ENCODE measurements at regions not wholly inside any gene's neighbourhood (a gene's known extent, or its start where the extent isn't known, plus 50 kb on each side); places are given as distances from the start of the nearest gene placed in this dataset.

DNA sequence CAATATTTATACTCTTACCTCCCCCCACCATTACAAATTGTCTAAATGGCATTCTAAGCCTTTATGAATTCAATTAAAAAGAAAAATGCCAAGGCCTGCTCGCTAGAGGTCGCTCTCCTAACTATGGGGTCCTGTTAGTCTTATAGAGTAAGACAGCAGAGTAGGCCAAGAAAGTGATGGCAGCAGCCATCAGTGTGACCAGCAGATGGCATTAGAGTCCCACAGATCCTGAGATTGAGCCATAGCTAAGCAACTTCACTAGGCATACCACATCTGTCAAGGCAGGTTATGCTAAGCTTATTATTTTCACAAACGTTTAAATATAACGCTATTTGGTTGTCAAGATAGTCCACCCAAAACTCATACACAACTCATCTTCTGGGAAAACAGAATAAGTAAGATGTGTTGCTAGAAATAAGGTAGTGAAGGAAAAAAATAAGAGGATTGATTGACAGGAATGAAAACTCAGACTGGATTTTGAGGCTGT lies 57.6 kb upstream of the SCAF8 start:
- peak; percentile 96 for DNase-seq
- CTCF ChIA-PET, result interaction anchor here (0.5 to 5.3 kb wide), 46 partner anchors 8 to 639 kb away, joined by 3 to 128 read pairs (median 4); no protein-coding TSS in a partner anchor
- H3K36me3 Mint-ChIP-seq (ENCODE audit: low read depth), result no peaks in the 10 kb centered on the region
- intact Hi-C loops (cut with micrococcal nuclease), result loop anchor here (1.0 to 10.0 kb wide), 13 partner anchors 58 to 855 kb away; partner anchors contain the start of genes SCAF8 and TFB1M
- H3K4me1 Mint-ChIP-seq (ENCODE audit: low read depth), result no peaks in the 10 kb centered on the region
- H3K4me3 Mint-ChIP-seq, result no peak overlapping the region
- H3K27me3 Mint-ChIP-seq (ENCODE audit: low read depth), result no peaks in the 10 kb centered on the region
- no peak overlapping the region for H3K27ac Mint-ChIP-seq
- no peaks in the 10 kb centered on the region for H3K9me3 Mint-ChIP-seq

DNA sequence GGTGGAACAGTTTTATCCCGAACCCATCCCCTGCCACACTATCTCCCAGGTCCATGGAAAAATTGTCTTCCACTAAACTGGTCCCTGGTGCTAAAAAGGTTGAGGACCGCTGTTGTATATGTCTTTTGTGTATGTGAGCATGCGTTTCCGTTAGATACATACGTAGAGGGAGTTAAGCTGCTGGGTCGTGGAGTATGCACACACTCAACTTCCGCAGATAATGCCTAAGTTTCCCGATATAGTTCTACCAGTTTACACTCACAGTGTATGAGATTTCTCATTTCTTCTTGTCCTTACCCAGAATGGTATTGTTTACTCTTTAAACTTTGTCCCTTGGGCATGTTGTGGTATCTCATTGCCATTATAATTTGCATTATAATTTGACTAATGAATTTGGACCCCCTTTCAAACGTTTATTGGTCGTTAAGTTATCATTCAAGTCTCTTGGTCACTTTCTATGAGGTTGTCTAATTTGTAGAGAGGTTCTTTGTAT lies 50.5 kb upstream of the SCAF8 start:
- H3K36me3 Mint-ChIP-seq (ENCODE audit: low read depth), result no peaks in the 10 kb centered on the region

More for the DNA sequence above, 50.5 kb upstream of the SCAF8 start:
- CTCF ChIA-PET, result interaction anchor here (1.2 to 1.9 kb wide), 4 partner anchors 7 to 123 kb away, joined by 3 to 16 read pairs (median 4); no protein-coding TSS in a partner anchor
- no peak overlapping the region for H3K4me3 Mint-ChIP-seq
- no peaks in the 10 kb centered on the region for H3K27me3 Mint-ChIP-seq (ENCODE audit: low read depth)
- intact Hi-C loops (cut with micrococcal nuclease), result no loop called here
- H3K27ac Mint-ChIP-seq, result no peak overlapping the region
- peaks cover 14% of the 10 kb centered on the region for H3K4me1 Mint-ChIP-seq (ENCODE audit: low read depth)
- H3K9me3 Mint-ChIP-seq, result no peaks in the 10 kb centered on the region
- DNase-seq, result no peak

Data from activated naive CD4-positive, alpha-beta T cell treated with anti-CD3 and anti-CD28 coated beads for 36 hours (primary cell).